ENCODE measurements at regions not wholly inside any gene's neighbourhood (a gene's known extent, or its start where the extent isn't known, plus 50 kb on each side); places are given as distances from the start of the nearest gene placed in this dataset.
"Not testable (repeated sequence)": the region's sequence is repeated elsewhere in the genome, so short reads cannot be mapped to it uniquely, and the experiment has no call there.

GRCh38 chr21:35394634-35395369 lies 345.7 kb upstream of the RUNX1 start:
- H3K4me3 ChIP-seq (ENCODE audit: low read length), result no peak overlapping the region
- DNase-seq (ENCODE audit: low read depth, low spot score), result peak; percentile 71

- no peak for DNase-seq (ENCODE audit: low read depth, low spot score)
- no peak overlapping the region for H3K4me3 ChIP-seq (ENCODE audit: low read length)
Measured at GRCh38 chr21:35394049-35394448, 344.9 kb upstream of the RUNX1 start.

GRCh38 chr21:35390013-35390776 lies 341.1 kb upstream of the RUNX1 start:
- no peak for DNase-seq (ENCODE audit: low read depth, low spot score)
- no peak overlapping the region for H3K4me3 ChIP-seq (ENCODE audit: low read length)

- no peak overlapping the region for H3K4me3 ChIP-seq (ENCODE audit: low read length)
- DNase-seq (ENCODE audit: low read depth, low spot score), result no peak
Measured at GRCh38 chr21:35386491-35387079, 337.5 kb upstream of the RUNX1 start.

- H3K4me3 ChIP-seq (ENCODE audit: low read length), result no peak overlapping the region
- no peak for DNase-seq (ENCODE audit: low read depth, low spot score)
Measured at GRCh38 chr21:35384375-35384774, 335.3 kb upstream of the RUNX1 start.

- no peak for DNase-seq (ENCODE audit: low read depth, low spot score)
Measured at GRCh38 chr21:35382696-35383095, 333.6 kb upstream of the RUNX1 start.

GRCh38 chr21:35381743-35382310 lies 332.7 kb upstream of the RUNX1 start:
- DNase-seq (ENCODE audit: low read depth, low spot score), result no peak

More at GRCh38 chr21:35382696-35383095, 333.6 kb upstream of the RUNX1 start:
- H3K4me3 ChIP-seq (ENCODE audit: low read length), result no peak overlapping the region

GRCh38 chr21:35380304-35380703 lies 331.2 kb upstream of the RUNX1 start:
- H3K4me3 ChIP-seq (ENCODE audit: low read length); DNase-seq (ENCODE audit: low read depth, low spot score): not testable (repeated sequence)

More at GRCh38 chr21:35381743-35382310, 332.7 kb upstream of the RUNX1 start:
- H3K4me3 ChIP-seq (ENCODE audit: low read length), result no peak overlapping the region

GRCh38 chr21:35378881-35379280 lies 329.8 kb upstream of the RUNX1 start:
- no peak for DNase-seq (ENCODE audit: low read depth, low spot score)
- H3K4me3 ChIP-seq (ENCODE audit: low read length), result no peak overlapping the region

GRCh38 chr21:35377505-35378090 lies 328.5 kb upstream of the RUNX1 start:
- no peak overlapping the region for H3K4me3 ChIP-seq (ENCODE audit: low read length)
- no peak for DNase-seq (ENCODE audit: low read depth, low spot score)

GRCh38 chr21:35376406-35377135 lies 327.5 kb upstream of the RUNX1 start:
- DNase-seq (ENCODE audit: low read depth, low spot score), result no peak
- no peak overlapping the region for H3K4me3 ChIP-seq (ENCODE audit: low read length)

- H3K4me3 ChIP-seq (ENCODE audit: low read length), result no peak overlapping the region
- no peak for DNase-seq (ENCODE audit: low read depth, low spot score)
Measured at GRCh38 chr21:35375115-35375514, 326.0 kb upstream of the RUNX1 start.

- H3K4me3 ChIP-seq (ENCODE audit: low read length), result no peak overlapping the region
- DNase-seq (ENCODE audit: low read depth, low spot score), result no peak
Measured at GRCh38 chr21:35373998-35374397, 324.9 kb upstream of the RUNX1 start.

GRCh38 chr21:35372201-35372600 lies 323.1 kb upstream of the RUNX1 start:
- DNase-seq (ENCODE audit: low read depth, low spot score), result no peak
- H3K4me3 ChIP-seq (ENCODE audit: low read length), result no peak overlapping the region

- H3K4me3 ChIP-seq (ENCODE audit: low read length), result no peak overlapping the region
- no peak for DNase-seq (ENCODE audit: low read depth, low spot score)
Measured at GRCh38 chr21:35370671-35371070, 321.6 kb upstream of the RUNX1 start.

- H3K4me3 ChIP-seq (ENCODE audit: low read length), result no peak overlapping the region
- peak; percentile 10 for DNase-seq (ENCODE audit: low read depth, low spot score)
Measured at GRCh38 chr21:35370071-35370470, 321.0 kb upstream of the RUNX1 start.

- H3K4me3 ChIP-seq (ENCODE audit: low read length), result no peak overlapping the region
- DNase-seq (ENCODE audit: low read depth, low spot score), result no peak
Measured at GRCh38 chr21:35368326-35368725, 319.2 kb upstream of the RUNX1 start.

GRCh38 chr21:35367553-35367952 lies 318.5 kb upstream of the RUNX1 start:
- no peak for DNase-seq (ENCODE audit: low read depth, low spot score)
- H3K4me3 ChIP-seq (ENCODE audit: low read length), result no peak overlapping the region
